CD4-positive, alpha-beta T cell treated with Interleukin-21 for 1 hour (primary cell): ENCODE measurements at regions not wholly inside any gene's neighbourhood (a gene's known extent, or its start where the extent isn't known, plus 50 kb on each side); places are given as distances from the start of the nearest gene placed in this dataset.
"Not testable (repeated sequence)": the region's sequence is repeated elsewhere in the genome, so short reads cannot be mapped to it uniquely, and the experiment has no call there.

Experiments
- DNase-seq: peaks from one replicate; pipeline ENCODE4 v3.0.0-alpha.2; 2020

GRCh38 chr2:216956820-216957493, 97.1 kb upstream of the TNP1 start:
- DNase-seq = no peak

GRCh38 chr2:216951171-216951570, 91.3 kb upstream of the TNP1 start:
- no peak for DNase-seq

GRCh38 chr2:216950547-216950946, 90.7 kb upstream of the TNP1 start:
- DNase-seq = no peak

- DNase-seq = no peak
These were observed 90.0 kb upstream of the TNP1 start for GRCh38 chr2:216949700-216950413.

GRCh38 chr2:216947055-216947454, 87.2 kb upstream of the TNP1 start:
- no peak for DNase-seq

- no peak for DNase-seq
These were observed 84.9 kb upstream of the TNP1 start for GRCh38 chr2:216944733-216945132.

GRCh38 chr2:216943109-216943508, 83.2 kb upstream of the TNP1 start:
- DNase-seq = no peak

- no peak for DNase-seq
These were observed 82.6 kb upstream of the TNP1 start for GRCh38 chr2:216942465-216942864.

- no peak for DNase-seq
These were observed 82.2 kb upstream of the TNP1 start for GRCh38 chr2:216942016-216942415.

- no peak for DNase-seq
These were observed 77.1 kb upstream of the TNP1 start for GRCh38 chr2:216936954-216937357.

- DNase-seq = no peak
These were observed 74.8 kb upstream of the TNP1 start for GRCh38 chr2:216934623-216935022.

- no peak for DNase-seq
These were observed 74.3 kb upstream of the TNP1 start for GRCh38 chr2:216934151-216934550.

- DNase-seq = no peak
These were observed 73.1 kb upstream of the TNP1 start for GRCh38 chr2:216932863-216933548.

GRCh38 chr2:216932113-216932862, 72.4 kb upstream of the TNP1 start:
- no peak for DNase-seq

- no peak for DNase-seq
These were observed 70.9 kb upstream of the TNP1 start for GRCh38 chr2:216930716-216931115.

- not testable (repeated sequence) for DNase-seq
These were observed 69.5 kb upstream of the TNP1 start for GRCh38 chr2:216929338-216929737.

GRCh38 chr2:216927163-216927562, 67.3 kb upstream of the TNP1 start:
- no peak for DNase-seq

GRCh38 chr2:216925636-216926366, 65.9 kb upstream of the TNP1 start:
- no peak for DNase-seq

- no peak for DNase-seq
These were observed 65.1 kb upstream of the TNP1 start for GRCh38 chr2:216925006-216925405.

- DNase-seq = no peak
These were observed 63.8 kb upstream of the TNP1 start for GRCh38 chr2:216923706-216924105.

GRCh38 chr2:216922175-216922780, 62.4 kb upstream of the TNP1 start:
- DNase-seq = no peak

GRCh38 chr2:216920937-216921456, 61.1 kb upstream of the TNP1 start:
- DNase-seq = no peak
